ENCODE measurements at regions not wholly inside any gene's neighbourhood (a gene's known extent, or its start where the extent isn't known, plus 50 kb on each side); places are given as distances from the start of the nearest gene placed in this dataset.
"Not testable (repeated sequence)": the region's sequence is repeated elsewhere in the genome, so short reads cannot be mapped to it uniquely, and the experiment has no call there.

DNA sequence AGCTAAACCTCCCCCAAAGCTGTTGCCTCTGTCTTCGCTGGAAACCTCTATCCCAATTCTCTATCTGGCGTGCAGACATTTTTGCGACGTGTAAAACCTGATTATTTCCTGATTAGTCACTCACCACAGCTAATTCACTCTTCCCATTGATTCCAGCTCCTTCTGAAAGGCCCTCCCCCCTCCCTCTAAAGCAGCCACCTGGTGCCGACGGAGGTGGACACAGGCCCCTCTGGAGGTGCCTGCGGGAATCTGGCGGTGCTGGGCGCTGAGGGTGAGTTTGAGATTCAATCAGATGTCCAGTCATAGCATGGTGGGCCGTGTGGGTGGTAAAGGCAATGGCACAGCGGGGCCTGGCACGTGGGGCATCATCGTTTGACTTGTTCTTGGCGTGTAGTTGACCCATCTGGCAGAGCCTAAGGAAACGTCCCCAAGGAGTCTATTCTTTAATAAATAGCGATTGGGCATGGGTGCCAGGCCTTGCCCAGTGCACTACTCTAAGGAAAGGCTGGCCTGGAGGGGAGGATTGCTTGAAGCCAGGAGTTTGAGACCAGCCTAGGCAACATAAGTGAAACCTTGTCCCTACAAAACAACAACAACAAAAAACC is 271.1 kb upstream of the MVB12B start:
- no peak for DNase-seq (ENCODE audit: extremely low spot score, insufficient read length, low read depth)
- no peak for FAIRE-seq

DNA sequence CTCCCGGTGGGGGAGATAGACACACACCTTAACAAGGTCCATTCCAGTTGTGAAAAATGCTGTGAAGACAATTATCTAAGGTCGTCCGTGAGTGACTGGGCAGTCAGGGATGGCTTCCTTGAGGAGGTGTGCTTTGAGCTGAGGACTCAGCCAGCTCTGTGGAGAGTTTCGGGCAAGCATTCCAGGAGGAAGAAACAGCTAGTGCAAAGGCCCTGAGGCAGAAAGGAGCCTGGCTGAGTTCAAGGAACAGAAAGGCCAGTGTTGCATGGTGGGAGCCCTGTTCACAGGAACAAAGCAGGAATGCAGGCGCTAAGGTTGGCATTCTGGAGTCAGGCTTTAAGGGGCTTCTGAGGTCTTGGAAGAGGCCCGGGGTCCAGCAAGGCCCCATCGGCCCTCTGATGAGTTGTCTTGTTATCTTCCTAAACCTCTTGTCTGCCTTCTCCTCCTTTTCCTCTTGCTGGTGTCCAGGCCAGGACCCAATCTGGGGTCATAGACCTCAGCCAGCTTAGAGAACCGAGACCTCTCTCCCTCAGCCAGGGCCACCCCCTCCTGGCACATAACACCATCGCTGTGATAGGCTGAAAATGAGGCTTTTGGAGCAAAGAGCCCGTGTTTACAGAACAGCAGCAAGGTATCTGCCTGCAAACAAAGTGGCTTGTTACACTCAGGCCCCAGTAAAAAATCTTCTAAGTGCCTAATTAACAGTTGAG is 270.2 kb upstream of the MVB12B start:
- DNase-seq (ENCODE audit: extremely low spot score, insufficient read length, low read depth) (no peak), FAIRE-seq (no peak)

DNA sequence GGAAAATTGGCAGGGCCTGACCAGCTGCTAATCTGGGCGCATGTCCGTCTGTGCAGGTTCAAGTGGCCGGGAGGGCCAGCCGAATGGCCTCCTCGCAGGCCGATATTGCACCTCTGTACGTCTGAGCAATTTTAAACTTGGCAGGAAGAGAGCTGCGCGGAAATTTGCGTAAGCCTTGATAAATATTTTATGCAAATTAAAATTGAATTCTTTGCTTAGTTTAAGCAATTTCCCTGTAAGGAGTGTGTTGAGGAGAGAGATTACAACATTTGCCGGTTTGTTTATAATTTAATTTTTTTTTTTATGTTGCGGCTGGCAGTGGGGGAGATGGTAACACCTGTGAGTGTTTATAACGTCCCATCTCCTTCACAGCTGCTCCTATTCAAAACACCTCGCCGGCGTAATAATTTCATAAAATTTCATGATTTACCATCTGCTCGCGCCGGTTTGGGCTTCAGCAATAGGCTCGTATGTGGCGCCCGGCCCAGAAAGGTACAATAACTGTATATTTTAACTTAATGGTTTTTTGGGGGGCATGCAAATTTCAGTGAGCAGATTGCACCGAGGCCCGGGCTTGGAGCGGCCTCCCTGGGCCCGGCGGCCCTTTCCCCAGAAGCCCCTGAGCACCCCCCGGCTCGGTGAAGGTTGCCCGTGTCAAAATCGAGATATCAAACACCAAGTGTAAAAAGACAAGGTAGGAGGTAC is 269.4 kb upstream of the MVB12B start:
- FAIRE-seq = no peak

DNA sequence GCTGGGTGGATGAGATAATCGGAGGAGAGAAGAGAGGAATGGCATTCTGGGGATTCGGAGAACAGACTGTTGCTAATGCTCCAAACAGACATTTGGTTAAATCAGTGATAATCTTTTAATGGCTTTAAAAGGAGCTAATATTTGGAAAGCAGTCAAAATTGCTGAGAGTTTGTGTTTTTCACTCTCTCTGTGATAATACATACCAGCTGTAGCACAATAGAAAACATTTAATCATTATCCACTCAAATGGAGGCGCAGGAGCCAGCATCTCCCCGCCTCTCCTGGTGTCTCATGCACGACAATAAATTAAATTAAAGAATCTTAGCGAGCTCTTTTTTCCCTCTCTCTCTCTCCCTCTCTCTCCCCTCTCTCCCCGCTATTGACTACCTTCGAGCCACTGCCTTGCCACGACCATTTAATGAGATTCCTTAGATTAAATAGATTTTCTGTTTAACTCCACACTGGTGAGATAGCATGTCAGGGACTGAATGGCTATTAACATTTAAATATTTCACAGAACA is 268.6 kb upstream of the MVB12B start:
- FAIRE-seq (no peak), DNase-seq (ENCODE audit: extremely low spot score, insufficient read length, low read depth) (no peak)

More for the DNA sequence above, 269.4 kb upstream of the MVB12B start:
- no peak for DNase-seq (ENCODE audit: extremely low spot score, insufficient read length, low read depth)

DNA sequence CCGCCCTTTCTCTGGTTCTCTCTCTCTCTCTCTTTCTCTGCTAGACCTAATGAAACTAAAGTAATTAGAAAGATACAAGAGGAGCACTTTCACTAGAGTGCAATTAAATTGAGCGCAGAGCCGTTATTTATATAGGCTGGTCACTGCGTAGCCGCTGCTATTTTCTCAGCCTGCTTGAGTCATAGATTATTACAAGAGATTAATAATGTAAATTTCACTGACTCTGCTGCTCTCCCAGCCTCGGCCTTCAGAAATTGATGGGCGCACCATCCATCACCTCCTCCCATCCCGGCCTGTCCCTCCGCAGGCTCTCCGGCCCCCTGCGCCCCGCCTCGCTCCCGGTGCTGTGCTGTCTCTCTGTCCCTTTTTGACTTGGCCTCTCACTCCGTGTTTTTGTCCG is 268.0 kb upstream of the MVB12B start:
- no peak for DNase-seq (ENCODE audit: extremely low spot score, insufficient read length, low read depth)
- FAIRE-seq = no peak

DNA sequence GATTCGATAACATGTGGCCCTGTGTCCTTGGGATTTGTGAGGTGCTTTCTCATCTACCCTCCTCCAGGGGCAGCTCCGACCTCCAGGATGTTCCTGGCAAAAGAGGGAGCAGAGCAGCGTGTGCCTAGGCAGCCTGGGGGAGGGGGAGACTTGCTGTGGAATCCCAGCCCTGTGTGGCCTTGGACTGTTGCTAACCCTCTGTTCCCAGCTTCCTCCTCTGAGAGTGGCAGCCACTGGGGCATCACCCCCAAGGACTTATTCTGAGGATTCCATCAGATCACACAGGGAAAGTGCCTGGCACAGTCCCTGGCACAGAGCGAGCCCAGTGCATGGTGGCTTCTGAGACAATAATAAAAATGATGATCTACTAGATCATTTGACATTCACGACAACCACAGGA is 265.1 kb upstream of the MVB12B start:
- DNase-seq (ENCODE audit: extremely low spot score, insufficient read length, low read depth) = no peak
- FAIRE-seq = no peak

DNA sequence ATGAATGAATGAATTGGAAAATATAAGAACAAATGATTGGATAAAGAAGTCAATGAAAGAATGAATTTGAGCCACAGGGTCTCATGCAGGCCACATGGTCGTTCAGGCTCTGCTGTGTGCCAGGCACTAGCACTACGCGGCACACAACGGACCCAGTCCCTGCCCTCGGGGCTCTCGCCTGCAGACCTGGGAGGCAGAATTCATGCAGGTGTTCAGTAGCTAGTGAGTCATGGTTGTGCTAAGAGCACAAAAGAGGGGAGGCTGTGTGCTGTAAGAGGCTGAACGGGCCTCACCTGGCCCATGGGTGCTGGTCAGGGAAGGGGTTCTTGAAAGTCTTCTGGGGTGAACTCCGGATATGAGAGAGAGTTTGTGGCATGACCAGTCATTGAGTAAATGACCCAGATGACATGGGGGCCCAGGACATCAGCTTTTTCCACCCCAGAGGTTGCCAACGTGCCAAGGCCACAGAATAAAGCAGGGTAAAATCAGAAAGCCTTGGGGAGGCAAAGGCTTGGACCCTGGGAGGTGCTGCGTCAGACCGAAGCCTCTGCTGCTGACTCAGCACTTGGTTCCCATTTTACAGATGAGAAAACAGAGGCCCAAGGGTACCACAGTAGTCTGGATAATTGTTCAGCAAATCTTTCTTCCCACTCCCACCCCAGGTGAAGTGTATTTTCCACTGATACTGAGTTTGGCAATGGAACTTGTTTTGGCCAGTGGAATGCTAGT is 264.3 kb upstream of the MVB12B start:
- no peak for DNase-seq (ENCODE audit: extremely low spot score, insufficient read length, low read depth)
- FAIRE-seq = no peak

DNA sequence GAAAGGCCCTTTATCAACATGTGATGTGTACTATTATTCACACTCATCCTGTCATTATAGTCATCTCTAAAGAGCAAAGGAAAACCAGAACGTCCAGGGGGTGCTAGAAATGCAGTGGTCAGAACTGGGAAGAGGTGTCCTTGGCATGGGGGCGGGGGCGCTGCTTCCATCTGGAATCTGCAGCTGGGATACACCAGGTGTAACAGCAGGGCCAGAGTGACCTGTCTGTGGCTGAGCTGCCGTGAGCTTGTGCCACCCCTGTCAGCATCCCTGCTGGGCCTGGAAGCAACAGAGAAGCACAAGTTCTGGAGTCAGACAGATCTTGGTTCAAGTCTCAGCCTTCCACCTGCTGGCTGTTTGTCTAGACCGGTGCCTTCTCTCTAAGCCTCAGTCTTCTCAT is 263.3 kb upstream of the MVB12B start:
- FAIRE-seq (no peak), DNase-seq (ENCODE audit: extremely low spot score, insufficient read length, low read depth) (no peak)

DNA sequence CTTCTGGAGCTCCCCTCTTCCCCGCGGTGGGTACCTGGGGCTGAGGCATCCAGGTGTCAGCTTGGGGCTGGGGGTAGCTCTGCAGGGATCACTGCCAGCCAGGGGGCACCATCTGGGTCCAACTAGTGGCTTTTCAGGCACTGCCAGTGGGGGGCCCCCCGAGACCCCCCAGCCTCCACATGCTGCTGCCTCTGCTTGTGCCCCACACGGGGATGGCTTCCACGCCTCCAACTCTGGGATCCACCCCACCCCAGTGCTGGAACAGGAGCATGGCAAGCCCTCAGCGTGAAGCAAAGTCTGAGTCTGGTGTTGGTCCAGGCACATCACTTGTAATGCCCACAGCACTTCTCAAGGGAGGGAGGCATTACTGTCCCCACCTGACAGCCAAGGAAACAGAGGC is 260.5 kb upstream of the MVB12B start:
- no peak for DNase-seq (ENCODE audit: extremely low spot score, insufficient read length, low read depth)
- no peak for FAIRE-seq

DNA sequence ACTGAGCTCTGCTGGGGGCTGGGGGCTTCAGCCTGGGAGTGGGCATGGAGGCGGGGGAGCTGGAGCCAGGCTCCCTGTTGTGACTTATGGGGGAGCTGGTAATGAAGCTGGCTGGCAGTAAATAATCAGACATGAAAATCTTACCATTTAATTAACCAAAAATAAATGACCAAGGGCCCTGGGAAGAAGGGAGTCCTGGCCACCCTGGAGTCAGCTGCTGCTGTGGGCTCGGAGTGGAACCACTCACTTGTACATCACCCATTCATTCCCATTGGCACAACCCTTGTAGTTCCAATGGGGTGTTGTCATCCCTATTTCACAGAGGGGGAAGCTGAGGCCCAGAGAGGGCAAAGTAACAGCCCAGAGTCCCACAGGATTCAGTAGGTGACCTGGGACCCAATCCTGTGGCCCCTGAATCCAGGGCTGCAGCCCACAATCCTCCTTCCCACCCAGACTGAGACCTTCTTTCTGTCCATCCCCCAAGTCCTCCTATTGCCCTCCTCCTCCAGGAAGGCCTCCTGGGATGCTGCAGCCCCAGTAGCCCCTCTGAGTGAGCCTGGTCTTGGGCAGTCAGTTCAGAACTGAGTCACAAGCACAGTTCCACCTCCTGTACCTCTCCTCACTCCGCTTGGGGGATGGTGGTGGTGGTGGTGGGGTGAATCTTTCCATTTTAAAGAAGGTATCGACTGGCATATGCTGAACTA is 259.4 kb upstream of the MVB12B start:
- FAIRE-seq = no peak

DNA sequence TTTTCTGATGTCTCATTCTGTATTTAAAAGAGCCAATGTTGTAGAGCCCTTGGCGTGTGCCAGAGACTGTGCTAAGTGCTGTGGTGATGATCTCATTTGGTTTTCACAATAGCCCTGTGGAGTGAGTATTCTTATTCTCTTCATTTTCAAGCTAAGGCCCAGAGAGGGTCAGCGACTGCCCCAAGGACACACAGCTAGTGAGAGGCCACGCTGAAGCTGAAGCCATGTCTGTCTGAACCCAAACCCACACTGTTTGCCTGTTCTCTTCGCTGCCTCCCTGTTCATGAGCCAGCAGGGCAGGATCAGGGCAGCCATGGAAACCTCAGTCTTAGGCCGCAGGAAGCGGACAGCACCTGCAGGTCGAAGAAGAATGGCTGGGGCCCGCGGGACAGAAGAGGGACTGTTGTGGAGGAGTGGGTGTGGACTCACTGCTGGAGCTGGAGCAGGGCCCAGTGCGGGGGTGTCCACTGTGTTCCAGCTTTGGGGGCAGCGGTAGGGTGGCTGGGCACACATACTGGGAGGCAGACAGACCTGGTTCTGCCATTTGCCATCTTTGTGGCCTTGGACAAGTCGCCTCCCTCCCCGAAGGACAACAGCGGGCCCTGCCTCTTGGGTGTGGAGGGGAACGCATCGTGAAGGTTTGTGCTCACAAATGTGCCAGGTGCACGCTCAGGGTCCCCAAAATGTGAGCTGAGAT is 257.9 kb upstream of the MVB12B start:
- FAIRE-seq = no peak

More for the DNA sequence above, 259.4 kb upstream of the MVB12B start:
- DNase-seq (ENCODE audit: extremely low spot score, insufficient read length, low read depth) = no peak

DNA sequence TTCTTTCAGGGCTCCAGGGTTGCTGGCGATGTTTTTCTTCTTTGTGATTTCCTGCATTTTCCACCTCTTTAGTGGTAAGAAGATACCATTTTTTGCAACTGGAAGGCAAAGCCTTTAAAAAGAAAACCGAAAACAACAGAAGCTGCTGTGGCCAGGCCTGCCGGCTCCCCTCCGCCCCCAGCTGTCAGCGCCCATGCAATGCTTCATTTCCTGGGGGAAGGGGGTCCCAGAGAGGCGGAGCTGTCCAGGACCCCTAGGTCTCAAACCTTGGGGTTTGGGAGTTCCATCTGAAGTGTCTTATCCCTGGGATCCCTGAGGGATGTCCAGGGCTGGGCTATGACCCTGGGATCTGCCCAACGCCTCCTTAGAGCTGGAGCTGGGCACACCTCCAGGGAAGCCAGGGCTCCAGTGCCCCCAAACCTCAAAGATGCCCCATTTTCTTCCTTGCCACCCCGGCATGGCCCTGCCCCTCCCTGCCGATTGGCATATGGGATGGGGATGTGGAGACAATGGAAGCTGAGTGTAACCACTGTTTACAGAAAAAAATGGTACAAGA is 257.2 kb upstream of the MVB12B start:
- FAIRE-seq = no peak
- no peak for DNase-seq (ENCODE audit: extremely low spot score, insufficient read length, low read depth)

More for the DNA sequence above, 257.9 kb upstream of the MVB12B start:
- DNase-seq (ENCODE audit: extremely low spot score, insufficient read length, low read depth) = no peak

DNA sequence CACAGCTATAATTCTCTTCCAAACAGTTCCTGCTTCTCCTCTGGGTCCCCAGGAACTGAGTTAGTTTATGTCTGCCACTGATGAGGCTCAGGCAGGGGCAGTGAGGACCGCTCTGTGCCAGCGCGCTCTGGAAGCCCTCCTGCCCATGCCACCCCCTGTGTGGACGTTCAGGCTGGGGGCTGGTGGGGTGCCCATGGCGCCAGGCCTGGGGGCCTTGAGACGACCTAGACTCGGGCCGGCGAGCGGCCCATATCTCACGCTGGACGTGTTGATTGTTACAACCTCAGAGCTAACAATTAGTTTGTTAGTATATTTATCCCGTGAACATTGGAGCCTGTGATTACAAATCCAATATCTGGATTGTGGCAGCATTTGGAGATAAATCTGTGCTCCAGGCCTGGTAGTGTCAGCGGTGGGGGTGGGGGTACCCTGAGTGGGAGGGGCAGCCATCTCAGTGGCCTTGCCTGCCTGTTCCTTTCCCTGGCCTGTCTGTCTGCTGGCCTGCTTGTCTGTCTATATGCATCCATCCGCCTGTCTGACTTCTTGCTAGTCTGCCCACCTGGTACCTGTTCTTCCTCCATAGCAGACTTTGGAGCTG is 256.5 kb upstream of the MVB12B start:
- DNase-seq (ENCODE audit: extremely low spot score, insufficient read length, low read depth) (no peak), FAIRE-seq (no peak)

DNA sequence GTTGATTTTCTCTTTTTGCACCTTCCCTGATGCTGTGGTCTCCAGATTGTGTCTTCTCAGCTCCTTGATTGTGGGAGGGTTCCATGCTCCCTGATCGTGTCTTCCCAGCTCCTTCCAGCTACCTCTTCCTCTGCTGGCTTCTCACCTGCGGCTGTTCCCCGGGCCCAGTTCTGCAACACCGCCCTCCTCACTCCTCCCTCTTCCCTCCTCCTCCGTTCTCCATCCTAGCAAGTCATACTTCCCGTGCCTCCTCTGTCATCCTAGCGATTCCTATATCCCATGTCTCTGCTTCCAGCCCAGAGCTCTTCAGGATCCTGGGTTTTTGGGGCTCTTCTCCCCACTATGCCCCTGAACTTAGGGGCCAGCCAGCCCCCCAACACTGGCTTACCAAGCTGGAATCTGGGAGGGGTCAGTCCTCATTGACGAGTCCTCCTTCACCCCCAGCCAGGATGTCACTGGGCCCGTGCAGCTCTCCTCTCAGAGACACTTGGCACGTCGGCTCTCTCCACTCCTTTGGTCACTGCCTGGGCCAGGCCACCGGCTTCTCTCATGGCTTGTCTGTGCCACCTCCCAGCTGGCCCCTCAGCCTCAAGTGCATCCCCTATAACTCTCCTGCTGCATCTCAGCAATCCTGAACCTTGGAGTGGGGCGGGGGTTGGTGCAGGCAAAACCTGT is 255.4 kb upstream of the MVB12B start:
- DNase-seq (ENCODE audit: extremely low spot score, insufficient read length, low read depth) = no peak
- no peak for FAIRE-seq

DNA sequence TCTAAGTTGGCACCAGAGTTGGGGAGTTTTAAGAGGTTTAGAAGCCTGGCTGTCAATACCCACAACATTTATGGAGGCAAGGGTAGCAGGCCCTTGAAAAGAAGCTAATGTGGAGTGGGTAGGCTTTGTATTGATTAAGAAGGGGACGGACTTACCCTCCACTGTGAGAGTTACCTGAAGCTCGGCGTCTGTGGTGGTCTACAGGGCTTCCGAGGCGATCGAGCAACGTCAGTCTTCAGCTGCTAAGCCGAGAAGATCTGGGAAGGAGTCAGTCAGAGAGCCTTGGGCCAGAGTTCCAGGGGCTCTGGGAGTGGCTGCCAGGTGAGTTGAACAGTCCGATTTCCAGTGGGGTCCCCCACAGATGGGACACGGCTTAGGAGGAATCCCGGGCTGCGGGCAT is 249.0 kb upstream of the MVB12B start:
- DNase-seq (ENCODE audit: extremely low spot score, insufficient read length, low read depth); FAIRE-seq: not testable (repeated sequence)

DNA sequence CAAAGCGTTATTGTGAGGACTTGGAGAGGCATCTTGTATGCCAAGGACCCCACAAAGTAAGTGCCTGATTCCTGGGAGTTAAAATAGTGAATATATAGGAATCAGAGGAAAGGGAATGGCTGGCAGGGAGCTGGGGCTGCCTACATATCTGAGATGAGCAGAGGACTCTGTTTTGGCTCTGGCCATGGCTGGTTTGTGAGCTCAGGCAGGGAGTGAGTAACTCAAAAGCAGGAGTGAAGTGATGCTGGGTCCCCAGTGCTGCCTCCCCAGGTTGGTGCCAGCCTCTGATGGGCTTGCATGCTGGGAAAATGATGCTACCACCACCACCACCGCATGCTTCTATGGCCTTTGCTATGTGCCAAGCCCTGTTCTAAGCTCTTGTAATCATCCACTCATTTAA is 246.0 kb upstream of the MVB12B start:
- DNase-seq (ENCODE audit: extremely low spot score, insufficient read length, low read depth) (no peak), FAIRE-seq (no peak)

DNA sequence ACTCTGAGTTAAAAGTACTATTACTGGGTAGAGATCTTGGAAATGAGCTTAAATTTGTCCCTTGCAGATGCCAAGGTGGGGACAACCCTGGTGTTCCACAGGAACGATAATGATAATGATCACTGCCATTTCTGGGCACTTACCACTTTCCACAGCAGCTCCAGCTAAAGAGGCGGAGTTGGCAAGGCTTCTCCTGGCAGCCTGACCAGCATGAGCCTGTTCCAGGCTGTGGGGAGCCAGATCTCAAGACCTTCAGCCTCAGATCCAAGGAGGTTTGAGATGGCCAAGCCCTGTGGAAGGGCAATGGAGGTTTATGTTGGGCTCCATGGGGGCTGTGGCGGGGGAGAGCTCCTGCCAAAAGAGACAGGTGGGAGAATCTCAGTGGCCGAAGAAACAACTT is 244.9 kb upstream of the MVB12B start:
- no peak for DNase-seq (ENCODE audit: extremely low spot score, insufficient read length, low read depth)
- FAIRE-seq = no peak

DNA sequence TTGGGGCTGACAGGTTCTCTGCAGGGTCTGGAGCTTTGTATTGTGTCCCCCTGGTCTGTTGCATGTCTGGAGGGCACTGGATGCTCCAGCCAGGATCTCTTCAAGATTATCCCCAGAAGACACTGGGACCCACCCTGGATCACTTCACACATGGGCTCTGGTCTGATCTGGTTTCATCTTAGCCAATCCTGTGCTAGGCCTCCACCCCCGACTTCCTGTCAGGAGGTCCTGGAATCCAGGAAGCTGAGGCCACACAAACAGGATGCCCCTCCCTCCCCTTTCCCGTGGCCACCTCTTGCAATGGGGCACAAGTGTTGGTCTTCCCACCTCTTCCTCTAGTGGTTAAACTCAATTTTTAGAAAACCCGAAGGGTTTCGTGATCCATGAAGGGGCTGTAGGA is 242.6 kb upstream of the MVB12B start:
- FAIRE-seq = no peak
- DNase-seq (ENCODE audit: extremely low spot score, insufficient read length, low read depth) = no peak
